ENCODE measurements at regions not wholly inside any gene's neighbourhood (a gene's known extent, or its start where the extent isn't known, plus 50 kb on each side); places are given as distances from the start of the nearest gene placed in this dataset.

DNA sequence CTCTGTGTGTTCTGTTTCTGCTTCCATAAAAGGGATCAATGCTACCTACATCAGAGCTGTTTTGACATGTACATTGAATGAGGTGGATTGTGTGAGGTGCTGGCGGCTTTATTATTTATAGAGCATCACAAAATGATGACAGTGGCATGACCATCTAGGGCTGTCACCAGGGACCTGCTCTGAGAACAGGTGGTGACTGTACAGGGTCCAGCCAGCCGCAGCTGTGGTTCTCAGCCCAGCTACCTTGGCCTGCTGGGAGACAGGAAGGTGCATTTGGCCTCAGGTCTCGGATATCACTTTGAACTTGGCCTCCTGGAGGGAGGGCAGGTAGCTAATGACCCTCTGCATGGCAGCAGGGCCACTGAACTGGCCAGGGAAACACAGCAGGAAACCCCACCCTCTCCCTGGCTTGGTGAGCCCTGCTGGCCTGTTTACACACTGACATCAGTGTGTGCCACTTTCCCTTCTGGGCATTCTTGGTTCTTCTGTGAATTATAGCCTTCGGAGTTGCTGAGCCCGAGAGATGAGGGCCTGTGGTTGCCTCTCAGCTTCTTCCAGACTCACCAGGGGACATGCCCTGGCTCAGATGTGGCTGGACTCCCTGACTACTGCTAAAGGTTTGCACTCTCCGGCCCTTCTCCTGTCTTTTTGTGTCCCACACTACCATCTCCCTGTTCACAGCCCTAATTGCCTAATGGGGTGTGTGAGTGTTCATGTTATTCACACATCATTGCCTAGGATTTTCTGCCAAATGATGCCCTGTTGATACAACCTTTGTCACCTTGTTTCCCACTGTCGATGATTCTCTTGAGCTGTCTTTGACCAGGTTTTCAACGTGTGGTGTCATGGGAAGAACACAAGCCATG lies 109.2 kb upstream of the RAB12 start:
- Mint-ChIP-seq H3K9me3 (peaks cover 10% of the 10 kb centered on the region), H3K4me1 (peaks cover 3% of the 10 kb centered on the region), H3K4me3 (no peak overlapping the region), H3K27ac (no peak overlapping the region), H3K36me3 (ENCODE audit: low read depth) (no peaks in the 10 kb centered on the region), H3K27me3 (ENCODE audit: insufficient read depth) (peaks cover 4% of the 10 kb centered on the region)
- no peaks in the 10 kb centered on the region for H3K9me3 ChIP-seq (ENCODE audit: control insufficient read depth, low read length)
- H3K4me3 ChIP-seq (ENCODE audit: low read length): no peak overlapping the region
- no peak for DNase-seq
- H3K27me3 ChIP-seq (ENCODE audit: control insufficient read depth, insufficient read depth, low read length, poor library complexity, severe bottlenecking): no peaks in the 10 kb centered on the region
- H3K4me1 ChIP-seq (ENCODE audit: control insufficient read depth, insufficient read depth, low read length): no peaks in the 10 kb centered on the region
- no peak for TF ChIP-seq CTCF (conservative IDR thresholded peaks at IDR 0.05)
- 85 to 96% methylated on average over 8 of the region's 8 CpGs for WGBS, 2 experiments (ENCODE audit: insufficient coverage in 1 of 2, insufficient read length in 1 of 2)
- H3K9ac ChIP-seq (ENCODE audit: extremely low read depth, low read length, poor library complexity, severe bottlenecking): no peak overlapping the region
- no peak overlapping the region for H3K27ac ChIP-seq (ENCODE audit: low read depth, low read length)
- no peaks in the 10 kb centered on the region for H3K36me3 ChIP-seq (ENCODE audit: control insufficient read depth, insufficient read depth, low read length)

GRCh38 chr18:8501044-8501443 lies 108.2 kb upstream of the RAB12 start:
- Mint-ChIP-seq H3K4me1 (peaks cover 3% of the 10 kb centered on the region), H3K36me3 (ENCODE audit: low read depth) (no peaks in the 10 kb centered on the region), H3K9me3 (peaks cover 10% of the 10 kb centered on the region), H3K27me3 (ENCODE audit: insufficient read depth) (no peaks in the 10 kb centered on the region), H3K4me3 (no peak overlapping the region), H3K27ac (no peak overlapping the region)
- TF ChIP-seq CTCF (conservative IDR thresholded peaks at IDR 0.05): no peak
- no peak for DNase-seq
- H3K9ac ChIP-seq (ENCODE audit: extremely low read depth, low read length, poor library complexity, severe bottlenecking): no peak overlapping the region
- H3K4me3 ChIP-seq (ENCODE audit: low read length): no peak overlapping the region
- no peaks in the 10 kb centered on the region for H3K4me1 ChIP-seq (ENCODE audit: control insufficient read depth, insufficient read depth, low read length)
- H3K27me3 ChIP-seq (ENCODE audit: control insufficient read depth, insufficient read depth, low read length, poor library complexity, severe bottlenecking): no peaks in the 10 kb centered on the region
- no peak overlapping the region for H3K27ac ChIP-seq (ENCODE audit: low read depth, low read length)
- H3K9me3 ChIP-seq (ENCODE audit: control insufficient read depth, low read length): no peaks in the 10 kb centered on the region
- H3K36me3 ChIP-seq (ENCODE audit: control insufficient read depth, insufficient read depth, low read length): no peaks in the 10 kb centered on the region
- WGBS, 2 experiments (ENCODE audit: insufficient coverage in 1 of 2, insufficient read length in 1 of 2): 85 to 89% methylated on average over 11 to 12 of the region's 12 CpGs

- no peak overlapping the region for H3K27ac Mint-ChIP-seq
- peaks cover 7% of the 10 kb centered on the region for H3K9me3 Mint-ChIP-seq
- WGBS, 2 experiments (ENCODE audit: insufficient coverage in 1 of 2, insufficient read length in 1 of 2): 67 to 83% methylated on average over 1 of the region's 1 CpG
- no peak for DNase-seq
- Histone ChIP-seq H3K9ac (ENCODE audit: extremely low read depth, low read length, poor library complexity, severe bottlenecking) (no peak overlapping the region), H3K27ac (ENCODE audit: low read depth, low read length) (no peak overlapping the region), H3K4me1 (ENCODE audit: control insufficient read depth, insufficient read depth, low read length) (no peaks in the 10 kb centered on the region), H3K4me3 (ENCODE audit: low read length) (no peak overlapping the region), H3K36me3 (ENCODE audit: control insufficient read depth, insufficient read depth, low read length) (no peaks in the 10 kb centered on the region), H3K27me3 (ENCODE audit: control insufficient read depth, insufficient read depth, low read length, poor library complexity, severe bottlenecking) (no peaks in the 10 kb centered on the region), H3K9me3 (ENCODE audit: control insufficient read depth, low read length) (no peaks in the 10 kb centered on the region)
- H3K4me1 Mint-ChIP-seq: peaks cover 3% of the 10 kb centered on the region
- H3K4me3 Mint-ChIP-seq: no peak overlapping the region
- TF ChIP-seq CTCF (conservative IDR thresholded peaks at IDR 0.05): no peak
- H3K36me3 Mint-ChIP-seq (ENCODE audit: low read depth): no peaks in the 10 kb centered on the region
- no peaks in the 10 kb centered on the region for H3K27me3 Mint-ChIP-seq (ENCODE audit: insufficient read depth)
Observed at GRCh38 chr18:8503248-8503647, 106.0 kb upstream of the RAB12 start.
